ENCODE measurements at regions not wholly inside any gene's neighbourhood (a gene's known extent, or its start where the extent isn't known, plus 50 kb on each side); places are given as distances from the start of the nearest gene placed in this dataset.
A peak's percentile ranks its signal among the peaks of the same experiment; 100 is the strongest.

GRCh38 chr11:8740129-8740528 is 57.5 kb downstream of the RPL27A start:
- DNase-seq = no peak

- DNase-seq = no peak
Measured at GRCh38 chr11:8744423-8744822, 61.8 kb downstream of the RPL27A start.

GRCh38 chr11:8745431-8746253 is 63.0 kb downstream of the RPL27A start:
- no peak for DNase-seq

GRCh38 chr11:8746331-8746974 is 63.9 kb downstream of the RPL27A start:
- no peak for DNase-seq

- no peak for DNase-seq
Measured at GRCh38 chr11:8747173-8747572, 64.6 kb downstream of the RPL27A start.

GRCh38 chr11:8748317-8748716 is 65.7 kb downstream of the RPL27A start:
- no peak for DNase-seq

GRCh38 chr11:8749202-8749601 is 66.6 kb downstream of the RPL27A start:
- DNase-seq = no peak

- DNase-seq = no peak
Measured at GRCh38 chr11:8754241-8754640, 71.6 kb downstream of the RPL27A start.

GRCh38 chr11:8756201-8756600 is 73.6 kb downstream of the RPL27A start:
- DNase-seq = no peak

GRCh38 chr11:8757047-8757446 is 74.5 kb downstream of the RPL27A start:
- DNase-seq = no peak

- DNase-seq = no peak
Measured at GRCh38 chr11:8757533-8757932, 74.9 kb downstream of the RPL27A start.

- no peak for DNase-seq
Measured at GRCh38 chr11:8758619-8759169, 76.1 kb downstream of the RPL27A start.

GRCh38 chr11:8759634-8760033 is 77.0 kb downstream of the RPL27A start:
- peak; percentile 2 for DNase-seq

- DNase-seq = peak; percentile 3
Measured at GRCh38 chr11:8760896-8761295, 78.3 kb downstream of the RPL27A start.

- DNase-seq = no peak
Measured at GRCh38 chr11:8763070-8763685, 80.6 kb downstream of the RPL27A start.

- no peak for DNase-seq
Measured at GRCh38 chr11:8765294-8765693, 82.7 kb downstream of the RPL27A start.

GRCh38 chr11:8766043-8766987 is 83.7 kb downstream of the RPL27A start:
- no peak for DNase-seq

GRCh38 chr11:8766988-8767374 is 84.4 kb downstream of the RPL27A start:
- DNase-seq = no peak

- no peak for DNase-seq
Measured at GRCh38 chr11:8767466-8768142, 85.0 kb downstream of the RPL27A start.

- no peak for DNase-seq
Measured at GRCh38 chr11:8768625-8769333, 86.2 kb downstream of the RPL27A start.

All from NCI-H446 treated with DMSO at 0.1 percent for 48 hours (cell line).